22Rv1 (cell line): ENCODE measurements at regions not wholly inside any gene's neighbourhood (a gene's known extent, or its start where the extent isn't known, plus 50 kb on each side); places are given as distances from the start of the nearest gene placed in this dataset.
"Not testable (repeated sequence)": the region's sequence is repeated elsewhere in the genome, so short reads cannot be mapped to it uniquely, and the experiment has no call there.

Experiments used
- ZFX ChIP-seq: fragments of 450-650 bp; IDR thresholded peaks from 2 replicates; pipeline ENCODE4 v1.6.1; 2017; ENCODE audit warnings: antibody characterized with exemption, borderline replicate concordance
- TF ChIP-seq, protein P1 (sequence below): fragments of 450-650 bp; IDR thresholded peaks from 2 replicates; pipeline ENCODE4 v1.5.1; 2017; ENCODE audit warnings: mild to moderate bottlenecking

DNA sequence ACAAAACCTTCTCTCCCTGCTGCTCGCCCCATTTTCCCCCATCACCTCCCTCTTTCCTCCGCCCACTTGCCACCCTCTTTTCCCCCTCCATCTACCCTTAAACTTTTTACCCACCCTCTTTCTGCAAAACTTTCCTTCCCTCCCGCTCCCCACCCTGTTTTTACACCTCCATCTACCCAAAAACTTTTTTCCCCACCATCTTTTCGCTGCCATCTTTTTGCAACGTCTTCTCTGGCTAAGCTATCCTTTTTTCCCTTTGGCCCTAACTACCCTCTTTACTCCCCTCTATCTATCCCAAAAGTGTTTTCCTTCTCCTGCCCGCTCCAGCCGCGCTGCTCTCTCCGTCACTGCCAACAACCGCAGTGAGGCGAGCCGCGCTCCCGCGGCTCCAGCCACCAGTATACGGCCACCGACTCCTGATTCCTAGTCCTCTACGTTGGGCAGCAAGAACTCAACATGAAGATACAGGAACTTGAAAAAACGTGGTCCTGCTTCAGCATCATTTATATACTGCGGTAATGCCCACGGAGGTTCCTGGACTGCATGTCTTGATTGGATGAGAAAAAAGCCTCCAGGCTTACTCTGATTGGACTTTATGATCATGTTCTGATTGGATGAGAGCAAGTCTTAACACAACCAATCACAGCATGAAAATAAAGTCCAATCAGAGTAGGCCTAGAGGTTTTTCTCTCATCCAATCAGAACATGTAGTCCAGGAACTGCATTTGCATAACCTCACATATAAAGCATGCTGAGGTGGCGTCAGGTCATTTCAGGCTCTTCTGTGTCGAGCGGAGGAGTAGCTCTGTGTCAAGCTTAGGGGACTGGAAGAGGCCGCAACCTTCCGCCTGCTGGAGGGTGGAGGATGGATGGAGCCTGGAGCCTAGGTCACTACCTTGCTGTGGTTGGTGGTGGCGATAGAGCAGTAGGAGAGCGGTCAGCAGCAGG is 79.9 kb upstream of the KCNJ18 start:
- TF ChIP-seq, protein P1, sequence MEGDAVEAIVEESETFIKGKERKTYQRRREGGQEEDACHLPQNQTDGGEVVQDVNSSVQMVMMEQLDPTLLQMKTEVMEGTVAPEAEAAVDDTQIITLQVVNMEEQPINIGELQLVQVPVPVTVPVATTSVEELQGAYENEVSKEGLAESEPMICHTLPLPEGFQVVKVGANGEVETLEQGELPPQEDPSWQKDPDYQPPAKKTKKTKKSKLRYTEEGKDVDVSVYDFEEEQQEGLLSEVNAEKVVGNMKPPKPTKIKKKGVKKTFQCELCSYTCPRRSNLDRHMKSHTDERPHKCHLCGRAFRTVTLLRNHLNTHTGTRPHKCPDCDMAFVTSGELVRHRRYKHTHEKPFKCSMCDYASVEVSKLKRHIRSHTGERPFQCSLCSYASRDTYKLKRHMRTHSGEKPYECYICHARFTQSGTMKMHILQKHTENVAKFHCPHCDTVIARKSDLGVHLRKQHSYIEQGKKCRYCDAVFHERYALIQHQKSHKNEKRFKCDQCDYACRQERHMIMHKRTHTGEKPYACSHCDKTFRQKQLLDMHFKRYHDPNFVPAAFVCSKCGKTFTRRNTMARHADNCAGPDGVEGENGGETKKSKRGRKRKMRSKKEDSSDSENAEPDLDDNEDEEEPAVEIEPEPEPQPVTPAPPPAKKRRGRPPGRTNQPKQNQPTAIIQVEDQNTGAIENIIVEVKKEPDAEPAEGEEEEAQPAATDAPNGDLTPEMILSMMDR, result not testable (repeated sequence)
- not testable (repeated sequence) for TF ChIP-seq ZFX
